Thoracic aorta (tissue), 2 donors: ENCODE measurements at regions not wholly inside any gene's neighbourhood (a gene's known extent, or its start where the extent isn't known, plus 50 kb on each side); places are given as distances from the start of the nearest gene placed in this dataset.

ENCODE experiments used
- ATAC-seq: fragments of 150-250 bp; one replicate; pipeline ENCODE4 v1.8.0; 2017; ENCODE audit warnings: low read depth; ENCODE audit not compliant: insufficient number of reproducible peaks, low FRiP score
- DNase-seq: peaks from one replicate; pipeline ENCODE4 v3.0.0-alpha.2; 2020; ENCODE audit warnings: low spot score
- H3K27ac ChIP-seq, 2 donors: fragments of 200-600 bp; sonication (generic); 1 replicate in 1 of 2; 2 replicates in 1 of 2; pipeline ENCODE4 v1.5.1; 2016; ENCODE audit warnings: mild to moderate bottlenecking in 2 of 2, moderate library complexity in 2 of 2
- H3K27me3 ChIP-seq: fragments of 200-600 bp; sonication (generic); replicated peaks from 2 replicates; pipeline ENCODE4 v1.6.0; 2016; ENCODE audit warnings: mild to moderate bottlenecking; ENCODE audit not compliant: insufficient read depth
- H3K36me3 ChIP-seq: fragments of 200-600 bp; sonication (generic); one replicate; pipeline ENCODE4 v1.5.1; 2016
- H3K4me1 ChIP-seq, 2 donors: fragments of 200-600 bp; sonication (generic); 1 replicate in 1 of 2; 2 replicates in 1 of 2; pipeline versions ENCODE4 v1.5.1 to v1.6.0; 2016; ENCODE audit warnings: low read depth in 2 of 2, mild to moderate bottlenecking in 1 of 2; ENCODE audit not compliant: control insufficient read depth in 1 of 2
- H3K4me3 ChIP-seq: fragments of 200-600 bp; sonication (generic); 2 replicates; pipeline ENCODE4 v1.5.1; 2016; ENCODE audit warnings: mild to moderate bottlenecking
- H3K9me3 ChIP-seq: fragments of 200-600 bp; sonication (generic); 2 replicates; pipeline ENCODE4 v1.5.1; 2016
- TF ChIP-seq, protein P1 (sequence below): fragments of 200-600 bp; sonication (generic); IDR thresholded peaks from one replicate; pipeline ENCODE4 v1.5.1; 2019; ENCODE audit warnings: antibody characterized with exemption

DNA sequence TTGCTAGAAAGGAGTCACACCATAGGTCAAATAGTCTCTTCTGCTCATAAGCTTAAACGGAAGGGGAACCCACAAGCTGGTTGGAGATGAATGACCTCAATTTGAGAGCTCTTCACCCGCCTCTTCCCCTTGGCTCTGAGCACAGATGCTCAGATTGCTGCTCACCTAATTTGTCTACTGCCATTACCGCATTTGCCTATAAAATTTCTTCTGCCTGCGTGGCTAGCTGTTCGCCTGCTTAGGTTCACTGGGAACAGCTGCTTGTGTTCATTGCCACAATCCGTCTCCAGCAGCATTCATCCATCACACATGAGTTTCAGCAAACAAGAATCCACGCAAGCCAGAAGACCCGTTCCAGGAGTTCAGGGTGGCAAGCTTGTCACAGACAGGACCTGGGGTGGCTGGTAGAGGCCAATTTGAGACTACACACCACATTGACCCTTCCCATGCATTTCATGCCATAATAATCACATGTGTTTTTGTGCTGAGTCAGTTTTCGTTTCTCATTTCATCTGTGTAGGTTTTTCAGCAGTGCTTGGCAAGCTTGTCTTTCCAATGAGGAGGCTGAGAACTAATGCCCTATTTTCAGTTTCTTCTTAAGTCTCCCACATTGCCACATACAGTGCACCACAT lies 50.2 kb upstream of the DNAH5 start:
- no peaks in the 10 kb centered on the region for H3K27me3 ChIP-seq
- ATAC-seq: no peak
- H3K9me3 ChIP-seq: no peaks in the 10 kb centered on the region
- no peaks in the 10 kb centered on the region for H3K36me3 ChIP-seq
- no peak for DNase-seq
- peak overlapping the region; percentile 24 for H3K4me3 ChIP-seq
- no peak overlapping the region for H3K27ac ChIP-seq
- H3K4me1 ChIP-seq: no peaks in the 10 kb centered on the region
- TF ChIP-seq, protein P1, sequence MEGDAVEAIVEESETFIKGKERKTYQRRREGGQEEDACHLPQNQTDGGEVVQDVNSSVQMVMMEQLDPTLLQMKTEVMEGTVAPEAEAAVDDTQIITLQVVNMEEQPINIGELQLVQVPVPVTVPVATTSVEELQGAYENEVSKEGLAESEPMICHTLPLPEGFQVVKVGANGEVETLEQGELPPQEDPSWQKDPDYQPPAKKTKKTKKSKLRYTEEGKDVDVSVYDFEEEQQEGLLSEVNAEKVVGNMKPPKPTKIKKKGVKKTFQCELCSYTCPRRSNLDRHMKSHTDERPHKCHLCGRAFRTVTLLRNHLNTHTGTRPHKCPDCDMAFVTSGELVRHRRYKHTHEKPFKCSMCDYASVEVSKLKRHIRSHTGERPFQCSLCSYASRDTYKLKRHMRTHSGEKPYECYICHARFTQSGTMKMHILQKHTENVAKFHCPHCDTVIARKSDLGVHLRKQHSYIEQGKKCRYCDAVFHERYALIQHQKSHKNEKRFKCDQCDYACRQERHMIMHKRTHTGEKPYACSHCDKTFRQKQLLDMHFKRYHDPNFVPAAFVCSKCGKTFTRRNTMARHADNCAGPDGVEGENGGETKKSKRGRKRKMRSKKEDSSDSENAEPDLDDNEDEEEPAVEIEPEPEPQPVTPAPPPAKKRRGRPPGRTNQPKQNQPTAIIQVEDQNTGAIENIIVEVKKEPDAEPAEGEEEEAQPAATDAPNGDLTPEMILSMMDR: no peak
